ENCODE measurements at regions not wholly inside any gene's neighbourhood (a gene's known extent, or its start where the extent isn't known, plus 50 kb on each side); places are given as distances from the start of the nearest gene placed in this dataset.

GRCh38 chrX:39019056-39019455, 217.8 kb downstream of the MID1IP1 start:
- TF ChIP-seq TAF1 (IDR thresholded peaks at IDR 0.05; ENCODE audit: low read depth) (no peak), TEAD4 (IDR thresholded peaks at IDR 0.05) (no peak), CREB1 (IDR thresholded peaks at IDR 0.05; ENCODE audit: low read depth) (no peak), TCF12 (IDR thresholded peaks at IDR 0.05; ENCODE audit: low read depth) (no peak), FOXM1 (IDR thresholded peaks at IDR 0.05; ENCODE audit: borderline replicate concordance, low read depth) (no peak), EGR1 (IDR thresholded peaks at IDR 0.05) (no peak), NFIC (IDR thresholded peaks at IDR 0.05) (no peak), ZBTB7A (IDR thresholded peaks at IDR 0.05; ENCODE audit: low read depth) (no peak), YY1 (IDR thresholded peaks at IDR 0.05; ENCODE audit: low read depth) (no peak), CEBPB (IDR thresholded peaks at IDR 0.05) (no peak), USF1 (IDR thresholded peaks at IDR 0.05) (no peak), EP300 (IDR thresholded peaks at IDR 0.05; ENCODE audit: borderline replicate concordance) (no peak), MAX (IDR thresholded peaks at IDR 0.05) (no peak), RAD21 (IDR thresholded peaks at IDR 0.05; ENCODE audit: low read depth) (no peak), REST (IDR thresholded peaks at IDR 0.05; ENCODE audit: low read depth) (no peak)

GRCh38 chrX:39020051-39020669, 218.9 kb downstream of the MID1IP1 start:
- no peak for TF ChIP-seq YY1 (IDR thresholded peaks at IDR 0.05; ENCODE audit: low read depth)
- no peak for TF ChIP-seq FOXM1 (IDR thresholded peaks at IDR 0.05; ENCODE audit: borderline replicate concordance, low read depth)
- TF ChIP-seq MAX (IDR thresholded peaks at IDR 0.05), result no peak
- TF ChIP-seq CEBPB (IDR thresholded peaks at IDR 0.05), result no peak
- TF ChIP-seq EGR1 (IDR thresholded peaks at IDR 0.05), result no peak
- TF ChIP-seq TCF12 (IDR thresholded peaks at IDR 0.05; ENCODE audit: low read depth), result no peak
- TF ChIP-seq EP300 (IDR thresholded peaks at IDR 0.05; ENCODE audit: borderline replicate concordance), result no peak
- no peak for TF ChIP-seq NFIC (IDR thresholded peaks at IDR 0.05)
- no peak for TF ChIP-seq ZBTB7A (IDR thresholded peaks at IDR 0.05; ENCODE audit: low read depth)

- no peak for TF ChIP-seq TCF12 (IDR thresholded peaks at IDR 0.05; ENCODE audit: low read depth)
- TF ChIP-seq CREB1 (IDR thresholded peaks at IDR 0.05; ENCODE audit: low read depth), result no peak
- TF ChIP-seq MAX (IDR thresholded peaks at IDR 0.05), result no peak
- TF ChIP-seq EGR1 (IDR thresholded peaks at IDR 0.05), result no peak
- TF ChIP-seq TEAD4 (IDR thresholded peaks at IDR 0.05), result no peak
- TF ChIP-seq YY1 (IDR thresholded peaks at IDR 0.05; ENCODE audit: low read depth), result no peak
- no peak for TF ChIP-seq RAD21 (IDR thresholded peaks at IDR 0.05; ENCODE audit: low read depth)
Observed at GRCh38 chrX:39022106-39022505, 220.8 kb downstream of the MID1IP1 start.

- no peak for TF ChIP-seq RAD21 (IDR thresholded peaks at IDR 0.05; ENCODE audit: low read depth)
- TF ChIP-seq TCF12 (IDR thresholded peaks at IDR 0.05; ENCODE audit: low read depth), result no peak
- TF ChIP-seq NFIC (IDR thresholded peaks at IDR 0.05), result no peak
- no peak for TF ChIP-seq EGR1 (IDR thresholded peaks at IDR 0.05)
- no peak for TF ChIP-seq REST (IDR thresholded peaks at IDR 0.05; ENCODE audit: low read depth)
- TF ChIP-seq MAX (IDR thresholded peaks at IDR 0.05), result no peak
- no peak for TF ChIP-seq EP300 (IDR thresholded peaks at IDR 0.05; ENCODE audit: borderline replicate concordance)
Observed at GRCh38 chrX:39029221-39029620, 228.0 kb downstream of the MID1IP1 start.

GRCh38 chrX:39030636-39031035, 229.4 kb downstream of the MID1IP1 start:
- TF ChIP-seq REST (IDR thresholded peaks at IDR 0.05; ENCODE audit: low read depth), result no peak
- TF ChIP-seq RAD21 (IDR thresholded peaks at IDR 0.05; ENCODE audit: low read depth), result no peak
- TF ChIP-seq FOXM1 (IDR thresholded peaks at IDR 0.05; ENCODE audit: borderline replicate concordance, low read depth), result no peak
- TF ChIP-seq ZBTB7A (IDR thresholded peaks at IDR 0.05; ENCODE audit: low read depth), result no peak
- no peak for TF ChIP-seq CREB1 (IDR thresholded peaks at IDR 0.05; ENCODE audit: low read depth)
- TF ChIP-seq TCF12 (IDR thresholded peaks at IDR 0.05; ENCODE audit: low read depth), result no peak
- no peak for TF ChIP-seq TEAD4 (IDR thresholded peaks at IDR 0.05)
- no peak for TF ChIP-seq TAF1 (IDR thresholded peaks at IDR 0.05; ENCODE audit: low read depth)
- TF ChIP-seq EGR1 (IDR thresholded peaks at IDR 0.05), result no peak
- TF ChIP-seq EP300 (IDR thresholded peaks at IDR 0.05; ENCODE audit: borderline replicate concordance), result no peak
- no peak for TF ChIP-seq YY1 (IDR thresholded peaks at IDR 0.05; ENCODE audit: low read depth)
- TF ChIP-seq NFIC (IDR thresholded peaks at IDR 0.05), result no peak

Data from Ishikawa (cell line).